ENCODE measurements at regions not wholly inside any gene's neighbourhood (a gene's known extent, or its start where the extent isn't known, plus 50 kb on each side); places are given as distances from the start of the nearest gene placed in this dataset.

DNA sequence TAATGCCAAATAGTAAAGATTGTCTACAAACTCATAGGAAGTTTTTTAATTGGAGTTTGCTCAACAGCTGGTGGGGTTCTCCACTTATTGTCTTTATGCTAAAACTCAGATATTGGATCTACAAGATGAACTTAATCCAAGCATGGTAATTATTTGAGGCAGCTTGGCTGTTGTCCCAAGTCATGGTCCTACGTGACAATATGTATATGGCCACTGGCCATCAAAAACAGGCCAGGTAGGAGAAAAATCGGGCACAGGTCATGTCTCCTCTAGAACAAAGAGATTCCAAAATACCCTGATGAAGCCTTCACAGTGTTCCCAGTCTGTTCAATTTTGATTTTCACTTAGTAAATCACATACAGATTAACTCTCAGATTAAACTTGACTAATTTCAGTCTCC is 606.4 kb downstream of the TNS3 start:
- DNase-seq: no peak

DNA sequence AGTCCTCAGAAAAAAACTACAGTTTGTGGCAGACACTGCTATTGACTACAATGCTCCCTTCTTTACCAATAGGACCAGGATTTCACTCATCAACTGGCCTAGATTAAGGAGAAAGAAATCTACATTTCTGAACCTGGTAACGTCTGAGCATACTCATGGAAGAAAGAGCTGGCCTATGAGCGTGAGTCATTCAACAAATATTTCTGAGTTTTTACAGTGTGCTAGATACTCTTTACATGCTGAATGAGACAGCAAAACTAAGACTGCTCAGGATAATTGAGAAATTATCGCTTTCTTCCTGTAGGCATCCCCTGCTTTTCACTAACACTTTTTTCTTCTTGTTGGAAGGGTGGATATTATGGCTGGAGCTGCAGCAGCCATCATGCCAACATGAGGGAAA is 609.7 kb downstream of the TNS3 start:
- no peak for DNase-seq

DNA sequence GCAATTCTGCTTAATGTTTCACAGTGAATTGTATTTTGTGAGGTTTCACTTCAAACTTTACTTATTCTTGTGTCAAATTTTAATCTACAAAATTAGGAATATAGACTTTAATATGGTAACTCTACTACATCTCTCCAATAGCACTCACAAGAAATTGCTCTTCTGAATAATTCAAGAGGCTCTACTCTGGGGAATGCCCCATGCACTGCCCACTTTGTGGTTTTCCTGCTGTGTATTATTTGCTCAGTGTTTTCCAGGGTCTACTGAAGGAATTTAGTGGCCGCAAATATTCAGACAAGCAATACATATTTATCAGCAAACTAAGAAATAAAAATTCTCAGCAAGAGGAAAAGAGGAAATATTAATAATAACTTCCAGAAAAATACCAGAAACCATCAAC is 611.4 kb downstream of the TNS3 start:
- no peak for DNase-seq

DNA sequence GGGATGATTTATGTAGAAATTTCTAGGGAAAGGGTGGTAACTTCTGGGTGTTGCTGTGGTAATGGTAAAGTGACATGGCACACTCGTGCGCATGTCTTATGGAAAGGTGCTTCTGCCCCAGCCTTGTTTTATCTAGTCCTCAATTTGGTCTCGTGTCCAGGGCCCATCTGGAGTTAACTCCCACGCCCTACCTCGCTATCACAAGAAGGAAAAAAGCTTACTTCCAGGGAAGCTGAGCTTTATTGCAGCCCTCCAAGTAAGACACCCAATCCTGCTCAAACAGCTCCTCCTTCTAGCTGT is 611.8 kb downstream of the TNS3 start:
- no peak for DNase-seq

- no peak for DNase-seq
Measured at GRCh38 chr7:46969303-46970130, 612.4 kb downstream of the TNS3 start.

- no peak for DNase-seq
Measured at GRCh38 chr7:46968003-46968402, 613.9 kb downstream of the TNS3 start.

- no peak for DNase-seq
Measured at GRCh38 chr7:46963719-46964118, 618.2 kb downstream of the TNS3 start.

DNA sequence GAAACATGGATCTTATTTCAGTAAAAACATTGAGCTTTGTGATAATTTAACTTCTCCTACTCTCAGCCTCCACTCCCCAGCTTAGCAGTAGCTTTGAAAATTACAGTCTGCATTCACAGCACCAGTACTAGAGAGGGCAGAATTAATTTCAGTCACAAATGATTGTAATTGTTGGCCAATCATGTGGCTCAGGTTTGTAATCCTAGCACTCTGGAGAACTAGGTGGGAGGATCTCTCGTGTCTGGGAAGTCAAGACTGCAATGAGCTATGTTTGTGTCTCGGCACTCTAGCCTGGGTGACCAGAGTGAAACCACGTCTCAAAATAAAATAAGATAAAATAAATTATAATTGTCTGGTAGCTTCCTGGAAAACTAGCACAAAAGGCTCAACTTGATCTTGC is 620.9 kb downstream of the TNS3 start:
- no peak for DNase-seq

- DNase-seq: no peak
Measured at GRCh38 chr7:46957195-46957594, 624.7 kb downstream of the TNS3 start.

DNA sequence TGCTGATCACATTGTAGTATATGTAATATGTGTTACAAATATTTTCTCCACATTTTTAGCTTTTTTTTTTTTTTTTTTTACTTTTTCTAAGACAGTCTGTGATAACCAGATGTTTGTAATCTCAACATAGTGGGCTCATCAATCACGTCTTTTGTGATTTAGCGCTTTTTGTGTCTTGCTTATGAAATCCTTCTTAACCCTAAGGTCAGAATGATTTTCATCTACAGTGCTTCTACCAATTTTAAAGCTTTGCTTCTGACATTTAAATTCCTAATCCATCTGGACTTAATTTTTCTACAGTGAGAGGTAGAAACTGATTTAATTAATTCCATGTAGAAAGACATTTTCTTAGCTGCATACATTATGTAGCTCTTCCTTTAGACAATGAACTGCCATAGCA is 626.4 kb downstream of the TNS3 start:
- no peak for DNase-seq

DNA sequence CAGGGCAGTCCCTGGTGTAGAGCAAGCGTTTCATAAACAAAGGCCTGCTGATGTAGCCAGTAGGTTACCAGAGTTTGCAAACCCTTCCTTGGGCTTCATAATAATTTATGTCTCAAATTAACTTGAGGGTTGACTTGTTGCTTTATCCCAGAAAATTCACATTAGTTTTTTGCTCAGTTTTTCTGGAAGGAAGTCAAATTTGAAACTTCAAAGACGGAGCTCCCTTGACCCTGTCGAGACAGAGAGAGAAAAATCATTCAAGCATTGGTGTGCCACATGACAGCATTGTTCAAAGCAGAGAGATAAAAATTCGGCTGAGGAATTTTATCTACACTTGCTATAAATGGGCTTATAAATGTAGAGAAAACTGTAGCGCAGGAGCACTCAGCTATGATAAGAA is 627.7 kb downstream of the TNS3 start:
- no peak for DNase-seq

GRCh38 chr7:46953008-46953407 is 628.9 kb downstream of the TNS3 start:
- DNase-seq: no peak

GRCh38 chr7:46949270-46949931 is 632.5 kb downstream of the TNS3 start:
- no peak for DNase-seq

DNA sequence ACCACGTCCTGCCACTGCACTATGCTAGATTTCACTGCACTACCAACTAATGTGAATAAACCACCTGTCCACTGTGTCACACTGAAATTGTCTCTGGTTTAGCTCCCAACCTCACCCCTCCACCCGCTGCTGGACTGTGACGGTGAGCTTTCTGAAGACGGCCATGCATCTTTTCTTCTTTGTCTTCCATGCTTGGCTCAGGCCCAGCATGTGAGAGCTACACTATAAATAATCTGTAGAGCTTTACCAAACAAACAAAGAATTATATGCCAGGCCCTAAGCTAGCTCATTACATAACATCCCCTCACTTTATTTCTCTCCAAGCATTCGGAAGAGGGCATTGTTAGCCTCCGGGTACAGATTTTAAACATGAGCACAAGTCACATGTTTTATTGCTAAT is 633.2 kb downstream of the TNS3 start:
- DNase-seq: no peak

- DNase-seq: no peak
Measured at GRCh38 chr7:46945328-46945727, 636.6 kb downstream of the TNS3 start.

DNA sequence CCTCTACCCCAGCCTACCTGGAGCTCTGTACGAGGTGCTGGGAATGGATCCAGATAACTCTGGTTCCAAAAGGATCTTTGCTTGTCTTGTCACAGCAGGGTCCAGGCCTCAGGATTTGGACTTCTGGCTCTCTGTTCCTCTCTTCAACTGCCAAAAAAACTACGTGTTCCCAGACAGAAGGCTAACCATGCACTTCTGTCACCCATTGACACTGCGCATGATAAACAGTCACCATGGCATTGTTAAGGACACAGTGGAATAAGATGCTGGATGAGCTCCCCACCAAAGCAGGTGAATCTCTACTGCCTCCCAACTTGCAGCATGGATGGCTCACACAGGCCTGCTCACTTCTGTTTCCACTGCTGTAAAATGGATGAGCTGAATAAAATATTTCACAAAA is 637.9 kb downstream of the TNS3 start:
- DNase-seq: no peak

DNA sequence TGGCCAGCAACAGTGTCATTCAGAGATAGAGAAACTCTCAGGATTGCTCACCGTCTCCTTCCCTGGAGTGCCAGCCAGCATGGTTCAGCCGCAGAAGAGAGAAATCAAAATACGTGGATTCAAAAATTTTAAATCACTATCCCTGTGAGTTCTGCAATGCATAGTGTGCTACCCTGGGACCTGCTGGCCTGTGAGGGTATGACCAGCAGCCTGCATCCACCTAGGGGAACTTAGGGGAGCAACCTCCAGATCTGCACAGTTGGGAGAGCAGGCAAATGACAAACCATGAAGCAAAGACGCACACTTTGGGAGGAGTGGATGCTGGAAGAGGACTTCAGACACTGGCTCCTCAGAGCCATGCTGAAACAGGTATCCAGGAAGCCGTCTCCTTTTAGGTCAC is 639.3 kb downstream of the TNS3 start:
- DNase-seq: no peak

GRCh38 chr7:46940178-46940577 is 641.7 kb downstream of the TNS3 start:
- no peak for DNase-seq

- DNase-seq: no peak
Measured at GRCh38 chr7:46939558-46939957, 642.4 kb downstream of the TNS3 start.

- no peak for DNase-seq
Measured at GRCh38 chr7:46939089-46939488, 642.8 kb downstream of the TNS3 start.

GRCh38 chr7:46937826-46938225 is 644.1 kb downstream of the TNS3 start:
- no peak for DNase-seq

GRCh38 chr7:46934198-46934825 is 647.6 kb downstream of the TNS3 start:
- DNase-seq: no peak

DNA sequence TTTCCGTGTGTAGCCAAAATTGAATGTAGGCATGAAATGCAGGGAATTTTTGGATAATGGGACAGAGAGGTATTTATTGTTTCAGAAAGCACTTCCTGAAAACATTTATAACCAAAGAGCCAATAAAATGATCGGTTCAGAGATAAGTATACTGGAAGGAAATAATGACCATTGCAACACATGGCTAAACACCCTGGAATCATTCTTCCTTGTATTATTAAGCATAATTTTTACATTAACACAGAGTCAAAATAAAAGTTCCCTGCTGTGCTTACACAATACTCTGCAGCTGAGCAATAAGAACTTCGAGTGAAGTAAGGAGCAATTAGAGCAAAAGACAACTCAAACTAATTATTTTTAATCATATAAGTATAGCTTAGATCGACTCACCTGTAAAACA is 648.3 kb downstream of the TNS3 start:
- no peak for DNase-seq
